Hepatocyte (in vitro differentiated cells): ENCODE measurements at regions not wholly inside any gene's neighbourhood (a gene's known extent, or its start where the extent isn't known, plus 50 kb on each side); places are given as distances from the start of the nearest gene placed in this dataset.

Experiments used
- DNase-seq: peaks from one replicate; pipeline ENCODE4 v3.0.0-alpha.2; 2016; ENCODE audit warnings: low spot score
- H2AFZ ChIP-seq: fragments of 200-600 bp; sonication (generic); 2 replicates; pipeline ENCODE4 v1.6.0; 2016; ENCODE audit warnings: antibody characterized with exemption, mild to moderate bottlenecking
- H3K27ac ChIP-seq: fragments of 200-600 bp; sonication (generic); 2 replicates; pipeline ENCODE4 v1.5.1; 2016; ENCODE audit warnings: mild to moderate bottlenecking
- H3K27me3 ChIP-seq: fragments of 200-600 bp; sonication (generic); 2 replicates; pipeline ENCODE4 v1.6.1; 2016
- H3K36me3 ChIP-seq: fragments of 200-600 bp; sonication (generic); replicated peaks from 2 replicates; pipeline ENCODE4 v1.5.1; 2016; ENCODE audit warnings: low read depth; ENCODE audit not compliant: insufficient read depth
- H3K4me1 ChIP-seq: fragments of 200-600 bp; sonication (generic); 2 replicates; pipeline ENCODE4 v1.5.1; 2016; ENCODE audit warnings: mild to moderate bottlenecking, moderate library complexity; ENCODE audit not compliant: insufficient read depth
- H3K4me2 ChIP-seq: fragments of 200-600 bp; sonication (generic); 2 replicates; pipeline ENCODE4 v1.6.0; 2016
- H3K4me3 ChIP-seq: fragments of 200-600 bp; sonication (generic); 2 replicates; pipeline ENCODE4 v1.5.1; 2016; ENCODE audit warnings: mild to moderate bottlenecking
- H3K79me2 ChIP-seq: fragments of 200-600 bp; sonication (generic); 2 replicates; pipeline ENCODE4 v1.6.0; 2017; ENCODE audit warnings: mild to moderate bottlenecking
- H3K9me2 ChIP-seq: fragments of 200-600 bp; sonication (generic); replicated peaks from 2 replicates; pipeline ENCODE4 v1.6.0; 2017; ENCODE audit warnings: mild to moderate bottlenecking; ENCODE audit not compliant: insufficient read depth
- H3K9me3 ChIP-seq: fragments of 200-600 bp; sonication (generic); 2 replicates; pipeline ENCODE4 v1.5.1; 2016; ENCODE audit warnings: low read depth, mild to moderate bottlenecking
- H4K20me1 ChIP-seq: fragments of 200-600 bp; sonication (generic); 2 replicates; pipeline ENCODE4 v1.6.0; 2016; ENCODE audit warnings: mild to moderate bottlenecking; ENCODE audit not compliant: insufficient read depth, poor library complexity, severe bottlenecking
- EZH2 ChIP-seq: fragments of 200-600 bp; sonication (generic); IDR thresholded peaks from 2 replicates; pipeline ENCODE4 v1.6.1; 2016; ENCODE audit warnings: antibody characterized with exemption, mild to moderate bottlenecking, borderline replicate concordance
- EZH2phosphoT487 ChIP-seq: fragments of 200-600 bp; sonication (generic); IDR thresholded peaks from one replicate; pipeline ENCODE4 v1.6.1; 2018; ENCODE audit warnings: antibody characterized with exemption, mild to moderate bottlenecking, low read depth, moderate library complexity; ENCODE audit not compliant: unreplicated experiment, severe bottlenecking
- WGBS: methylation state at CpG from one replicate; pipeline ENCODE4 v1.1.6; 2016; ENCODE audit warnings: low lambda C conversion rate; ENCODE audit errors: missing lambda C conversion rate; 5-methylcytosine and 5-hydroxymethylcytosine counted together
- TF ChIP-seq, protein P1 (sequence below): fragments of 200-600 bp; sonication (generic); IDR thresholded peaks from 2 replicates; pipeline ENCODE4 v1.5.1; 2016; ENCODE audit warnings: antibody characterized with exemption, mild to moderate bottlenecking; ENCODE audit not compliant: poor library complexity

DNA sequence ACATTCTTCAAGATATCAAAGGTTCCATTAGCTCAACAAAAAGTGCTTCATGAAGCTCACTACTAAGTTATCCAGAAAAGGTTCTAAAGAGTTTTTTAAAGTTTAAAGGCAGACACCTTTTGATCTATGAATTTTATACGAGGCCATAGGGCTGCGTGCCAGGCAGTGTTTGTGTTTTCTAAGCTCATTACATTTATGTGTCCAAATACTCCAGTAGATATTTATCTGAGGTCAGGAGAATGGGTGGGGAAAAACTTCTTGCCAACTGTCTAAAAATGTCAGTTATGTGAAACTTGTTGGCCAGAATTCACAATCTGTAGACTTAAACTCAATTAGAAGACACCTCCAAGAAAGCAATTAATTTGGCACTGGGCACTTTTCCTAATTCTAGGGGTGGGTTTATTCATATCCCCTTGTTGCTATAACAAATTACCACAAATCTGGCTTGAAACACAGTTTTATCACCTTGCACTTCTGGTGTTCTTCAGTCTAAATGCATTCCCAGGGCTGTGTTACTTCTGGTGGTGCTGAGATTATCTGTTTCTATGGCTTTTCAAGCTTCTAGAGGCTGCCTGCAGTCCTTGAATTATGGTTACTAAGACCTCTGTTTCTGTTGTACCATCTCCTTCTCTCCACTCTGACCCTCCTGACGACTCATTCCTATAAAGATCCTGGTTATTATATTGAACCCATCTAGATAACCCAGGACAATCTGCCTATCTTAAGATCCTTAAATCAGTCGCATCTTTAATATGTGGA lies 1030.4 kb upstream of the CNTN5 start:
- H3K9me2 ChIP-seq, result no peaks in the 10 kb centered on the region
- TF ChIP-seq, protein P1, sequence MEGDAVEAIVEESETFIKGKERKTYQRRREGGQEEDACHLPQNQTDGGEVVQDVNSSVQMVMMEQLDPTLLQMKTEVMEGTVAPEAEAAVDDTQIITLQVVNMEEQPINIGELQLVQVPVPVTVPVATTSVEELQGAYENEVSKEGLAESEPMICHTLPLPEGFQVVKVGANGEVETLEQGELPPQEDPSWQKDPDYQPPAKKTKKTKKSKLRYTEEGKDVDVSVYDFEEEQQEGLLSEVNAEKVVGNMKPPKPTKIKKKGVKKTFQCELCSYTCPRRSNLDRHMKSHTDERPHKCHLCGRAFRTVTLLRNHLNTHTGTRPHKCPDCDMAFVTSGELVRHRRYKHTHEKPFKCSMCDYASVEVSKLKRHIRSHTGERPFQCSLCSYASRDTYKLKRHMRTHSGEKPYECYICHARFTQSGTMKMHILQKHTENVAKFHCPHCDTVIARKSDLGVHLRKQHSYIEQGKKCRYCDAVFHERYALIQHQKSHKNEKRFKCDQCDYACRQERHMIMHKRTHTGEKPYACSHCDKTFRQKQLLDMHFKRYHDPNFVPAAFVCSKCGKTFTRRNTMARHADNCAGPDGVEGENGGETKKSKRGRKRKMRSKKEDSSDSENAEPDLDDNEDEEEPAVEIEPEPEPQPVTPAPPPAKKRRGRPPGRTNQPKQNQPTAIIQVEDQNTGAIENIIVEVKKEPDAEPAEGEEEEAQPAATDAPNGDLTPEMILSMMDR, result no peak
- TF ChIP-seq EZH2phosphoT487 (no peak), EZH2 (no peak)
- H3K4me1 ChIP-seq, result no peaks in the 10 kb centered on the region
- H3K4me3 ChIP-seq, result no peak overlapping the region
- no peaks in the 10 kb centered on the region for H4K20me1 ChIP-seq
- H3K4me2 ChIP-seq, result no peak overlapping the region
- no peaks in the 10 kb centered on the region for H3K9me3 ChIP-seq
- H3K27me3 ChIP-seq, result no peaks in the 10 kb centered on the region
- no peak overlapping the region for H3K27ac ChIP-seq
- H2AFZ ChIP-seq, result no peak overlapping the region
- DNase-seq, result no peak
- 29% methylated on average over 4 of the region's 4 CpGs for WGBS
- no peaks in the 10 kb centered on the region for H3K36me3 ChIP-seq
- no peaks in the 10 kb centered on the region for H3K79me2 ChIP-seq

DNA sequence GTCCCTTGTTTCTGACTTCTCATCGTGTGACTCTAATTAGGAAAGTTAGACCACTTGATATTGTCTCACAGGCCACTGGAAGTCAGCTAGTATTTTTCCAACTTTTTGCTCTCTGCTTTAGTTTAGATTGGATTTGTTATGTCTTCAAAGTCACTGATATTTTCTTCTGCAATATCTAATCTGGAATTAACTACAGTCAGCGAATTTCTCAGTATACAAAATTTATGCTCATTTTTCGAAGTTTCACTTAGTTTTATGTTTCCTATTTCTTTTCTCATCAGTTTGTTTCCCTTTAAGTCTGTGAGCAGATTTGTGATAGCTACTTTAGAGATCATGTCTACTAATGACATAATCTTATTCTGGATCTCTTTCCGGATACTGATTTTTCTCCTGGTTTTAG lies 1027.2 kb upstream of the CNTN5 start:
- 92% methylated on average over 4 of the region's 4 CpGs for WGBS
- no peak for DNase-seq
- H3K27me3 ChIP-seq, result no peaks in the 10 kb centered on the region
- no peaks in the 10 kb centered on the region for H3K9me3 ChIP-seq
- H3K79me2 ChIP-seq, result no peaks in the 10 kb centered on the region
- TF ChIP-seq, protein P1, result no peak
- TF ChIP-seq EZH2phosphoT487, result no peak
- TF ChIP-seq EZH2, result no peak
- H3K4me1 ChIP-seq, result no peaks in the 10 kb centered on the region
- H3K27ac ChIP-seq, result no peak overlapping the region
- H3K4me3 ChIP-seq, result no peak overlapping the region
- no peak overlapping the region for H3K4me2 ChIP-seq
- no peak overlapping the region for H2AFZ ChIP-seq
- H4K20me1 ChIP-seq, result no peaks in the 10 kb centered on the region
- no peaks in the 10 kb centered on the region for H3K9me2 ChIP-seq
- H3K36me3 ChIP-seq, result no peaks in the 10 kb centered on the region

DNA sequence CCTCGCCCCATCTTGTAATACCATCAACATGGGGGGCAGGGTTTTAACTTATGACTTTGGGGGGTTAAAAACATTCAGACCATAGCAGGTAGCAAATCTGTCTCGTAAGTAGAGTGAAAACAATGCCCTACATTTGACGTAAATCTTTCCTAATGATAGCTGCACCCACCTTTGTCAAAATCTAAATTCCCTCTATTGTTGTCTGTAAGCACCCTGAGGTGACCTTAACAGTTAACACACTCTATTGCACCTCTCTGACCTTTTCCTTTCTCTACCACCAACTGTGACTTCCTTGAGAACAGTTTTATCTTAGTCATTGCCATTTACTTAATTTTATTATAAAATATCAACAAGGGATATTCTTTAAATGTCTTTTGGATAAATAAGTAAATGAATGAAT lies 1024.9 kb upstream of the CNTN5 start:
- Histone ChIP-seq H3K27ac (no peak overlapping the region), H3K79me2 (no peaks in the 10 kb centered on the region), H3K36me3 (no peaks in the 10 kb centered on the region), H3K4me1 (no peaks in the 10 kb centered on the region), H3K27me3 (no peaks in the 10 kb centered on the region), H3K9me3 (no peaks in the 10 kb centered on the region), H3K4me2 (no peak overlapping the region), H3K4me3 (no peak overlapping the region), H4K20me1 (no peaks in the 10 kb centered on the region), H3K9me2 (no peaks in the 10 kb centered on the region), H2AFZ (no peak overlapping the region)
- TF ChIP-seq, protein P1, result no peak
- TF ChIP-seq EZH2phosphoT487 (no peak), EZH2 (no peak)
- DNase-seq, result no peak
- WGBS, result 82% methylated on average over 3 of the region's 3 CpGs
